ENCODE measurements at regions not wholly inside any gene's neighbourhood (a gene's known extent, or its start where the extent isn't known, plus 50 kb on each side); places are given as distances from the start of the nearest gene placed in this dataset.

DNA sequence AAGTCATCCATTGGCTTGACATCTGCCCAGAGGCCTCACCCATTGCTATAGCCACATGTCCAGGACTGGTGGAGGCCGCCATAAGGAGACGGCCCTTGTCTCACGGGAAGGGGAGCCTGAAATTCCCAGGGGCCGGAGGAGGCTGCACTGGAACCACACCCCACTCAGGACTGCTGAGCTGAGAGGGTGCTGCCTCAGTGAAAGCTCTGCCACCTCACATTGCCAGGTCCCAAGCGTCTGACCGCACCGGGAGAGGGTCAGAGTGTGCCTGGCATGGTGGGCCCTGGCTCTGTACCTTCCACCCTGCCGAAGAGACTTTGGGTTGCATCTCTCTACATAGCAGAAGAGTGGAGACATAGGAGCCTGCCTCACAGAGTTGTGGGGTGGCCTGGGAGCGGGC is 134.1 kb upstream of the GLI2 start:
- TF ChIP-seq EZH2phosphoT487 (IDR thresholded peaks at IDR 0.05; ENCODE audit: low read length), result no peak
- TF ChIP-seq, protein P1, sequence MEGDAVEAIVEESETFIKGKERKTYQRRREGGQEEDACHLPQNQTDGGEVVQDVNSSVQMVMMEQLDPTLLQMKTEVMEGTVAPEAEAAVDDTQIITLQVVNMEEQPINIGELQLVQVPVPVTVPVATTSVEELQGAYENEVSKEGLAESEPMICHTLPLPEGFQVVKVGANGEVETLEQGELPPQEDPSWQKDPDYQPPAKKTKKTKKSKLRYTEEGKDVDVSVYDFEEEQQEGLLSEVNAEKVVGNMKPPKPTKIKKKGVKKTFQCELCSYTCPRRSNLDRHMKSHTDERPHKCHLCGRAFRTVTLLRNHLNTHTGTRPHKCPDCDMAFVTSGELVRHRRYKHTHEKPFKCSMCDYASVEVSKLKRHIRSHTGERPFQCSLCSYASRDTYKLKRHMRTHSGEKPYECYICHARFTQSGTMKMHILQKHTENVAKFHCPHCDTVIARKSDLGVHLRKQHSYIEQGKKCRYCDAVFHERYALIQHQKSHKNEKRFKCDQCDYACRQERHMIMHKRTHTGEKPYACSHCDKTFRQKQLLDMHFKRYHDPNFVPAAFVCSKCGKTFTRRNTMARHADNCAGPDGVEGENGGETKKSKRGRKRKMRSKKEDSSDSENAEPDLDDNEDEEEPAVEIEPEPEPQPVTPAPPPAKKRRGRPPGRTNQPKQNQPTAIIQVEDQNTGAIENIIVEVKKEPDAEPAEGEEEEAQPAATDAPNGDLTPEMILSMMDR (IDR thresholded peaks at IDR 0.05; ENCODE audit: low read length), result no peak

Measured in MM.1S (cell line).